GM12878 (cell line): ENCODE measurements at regions not wholly inside any gene's neighbourhood (a gene's known extent, or its start where the extent isn't known, plus 50 kb on each side); places are given as distances from the start of the nearest gene placed in this dataset.

Source experiments
- ATAC-seq: fragments of 200-7000 bp; cut with Tn5 transposase; 3 replicates; pipeline ENCODE4 v1.9.1; 2020; ENCODE audit warnings: mild to moderate bottlenecking, moderate library complexity
- BruUV-seq: library from RNA; stranded (reverse); fragments of 400-500 nt; replicated peaks from 2 replicates; lab custom pipeline; 2021; lab: Mats Ljungman, UMichigan
- CTCF ChIA-PET: fragments of 300-600 bp; sonication (Branson Sonifier 250); formaldehyde crosslinking; extraction: SDS; loops from one replicate; lab custom pipeline; 2021; ENCODE audit warnings: inconsistent platforms; lab: Yijun Ruan, JAX
- POLR2A ChIA-PET: fragments of 350-600 bp; formaldehyde crosslinking; extraction: SDS; loops from one replicate; lab custom pipeline; 2021; ENCODE audit warnings: inconsistent platforms; lab: Charles Lee
- RAD21 ChIA-PET: fragments of 300-600 bp; sonication (Branson Sonifier 250); formaldehyde crosslinking; loops from one replicate; lab custom pipeline; 2023; ENCODE audit warnings: antibody characterized with exemption; ENCODE audit not compliant: unreplicated experiment; lab: Charles Lee
- SMC1A ChIA-PET: fragments of 300-600 bp; sonication (Branson Sonifier 250); formaldehyde crosslinking; loops from one replicate; lab custom pipeline; 2023; ENCODE audit not compliant: unreplicated experiment, uncharacterized antibody; lab: Charles Lee
- DNase-seq: peaks from one replicate; pipeline ENCODE4 v3.0.0-alpha.2; 2011; ENCODE audit warnings: low read depth, low spot score
- FAIRE-seq: peaks from 3 replicates; lab custom pipeline; 2011; peaks lifted over from hg19 to GRCh38; lab: Jason Lieb, UNC
- H2AFZ ChIP-seq: 2 replicates; pipeline ENCODE4 v1.6.0; 2011; ENCODE audit warnings: low read depth, low read length, control low read depth; ENCODE audit not compliant: control insufficient read depth
- H3K27ac ChIP-seq: 2 replicates; pipeline ENCODE4 v1.5.1; 2011; ENCODE audit warnings: control low read depth; ENCODE audit not compliant: control insufficient read depth, insufficient read depth
- H3K27me3 ChIP-seq, 2 experiments: replicated peaks in 1 of 2; 2 replicates each; pipeline versions ENCODE4 v1.6.0 to v1.6.1; 2011; ENCODE audit warnings: low read length in 1 of 2; ENCODE audit not compliant: control insufficient read depth in 2 of 2, insufficient read depth in 2 of 2
- H3K36me3 ChIP-seq, 2 experiments: 2 replicates each; pipeline ENCODE4 v1.5.1; 2011; ENCODE audit warnings: low read length in 1 of 2; ENCODE audit not compliant: control insufficient read depth in 2 of 2, insufficient read depth in 2 of 2
- H3K4me1 ChIP-seq: 2 replicates; pipeline ENCODE4 v1.6.1; 2011; ENCODE audit warnings: mild to moderate bottlenecking, low read length, moderate library complexity, mixed read lengths; ENCODE audit not compliant: control insufficient read depth, insufficient read depth
- H3K4me2 ChIP-seq: 2 replicates; pipeline ENCODE4 v1.6.0; 2011; ENCODE audit warnings: control low read depth; ENCODE audit not compliant: control insufficient read depth, insufficient read depth
- H3K4me3 ChIP-seq: fragments of 200-600 bp; sonication (generic); 2 replicates; pipeline ENCODE4 v1.5.1; 2016
- H3K79me2 ChIP-seq: 2 replicates; pipeline ENCODE4 v1.6.0; 2011; ENCODE audit warnings: low read length; ENCODE audit not compliant: control insufficient read depth, insufficient read depth
- H3K9ac ChIP-seq: 2 replicates; pipeline ENCODE4 v1.8.0; 2011; ENCODE audit warnings: low read length, control low read depth, mixed read lengths; ENCODE audit not compliant: control insufficient read depth, insufficient read depth
- H3K9me3 ChIP-seq: replicated peaks from 3 replicates; pipeline ENCODE4 v1.5.1; 2011; ENCODE audit warnings: mild to moderate bottlenecking, low read length; ENCODE audit not compliant: control insufficient read depth, insufficient read depth
- H4K20me1 ChIP-seq: 2 replicates; pipeline ENCODE4 v1.6.0; 2011; ENCODE audit not compliant: control insufficient read depth, insufficient read depth
- ATF7 ChIP-seq: fragments of 450-650 bp; IDR thresholded peaks from 2 replicates; pipeline ENCODE4 v1.6.1; 2016; ENCODE audit warnings: low read depth, mild to moderate bottlenecking
- BCLAF1 ChIP-seq: fragments of 450-650 bp; IDR thresholded peaks from 2 replicates; pipeline ENCODE4 v1.6.1; 2017; ENCODE audit warnings: antibody characterized with exemption, mild to moderate bottlenecking, moderate library complexity
- GABPA ChIP-seq: IDR thresholded peaks from 2 replicates; pipeline ENCODE4 v1.6.1; 2014; ENCODE audit warnings: antibody characterized with exemption, low read depth, mild to moderate bottlenecking, inconsistent platforms
- PAX5 ChIP-seq: IDR thresholded peaks from 2 replicates; pipeline ENCODE4 v1.6.1; 2011; ENCODE audit warnings: low read depth, low read length, borderline replicate concordance
- RBBP5 ChIP-seq: fragments of 200-600 bp; sonication (generic); conservative IDR thresholded peaks from 2 replicates; pipeline ENCODE4 v1.6.1; 2016
- WGBS: methylation state at CpG from one replicate; pipeline ENCODE4 v1.1.6; 2016; ENCODE audit warnings: low lambda C conversion rate; ENCODE audit not compliant: insufficient replicate concordance, insufficient coverage; ENCODE audit errors: missing lambda C conversion rate; 5-methylcytosine and 5-hydroxymethylcytosine counted together
- in situ Hi-C: fragments of 300-500 bp; cut with MboI; formaldehyde crosslinking; loops from 9 replicates; pipeline ENCODE4 v1.14.3; 2018; ENCODE audit warnings: mixed read lengths
- intact Hi-C: fragments of 100-400 bp; cut with micrococcal nuclease; formaldehyde crosslinking; loops from one replicate; pipeline ENCODE4 v1.14.2; 2022; ENCODE audit not compliant: unreplicated experiment
- TF ChIP-seq, protein P1 (sequence below): fragments of 450-650 bp; IDR thresholded peaks from 2 replicates; pipeline ENCODE4 v1.6.1; 2017; ENCODE audit warnings: borderline replicate concordance

GRCh38 chr20:22491194-22491505, 93.2 kb downstream of the FOXA2 start (continued):
- TF ChIP-seq BCLAF1 (no peak), RBBP5 (no peak)

- FAIRE-seq = no peak
Measured at GRCh38 chr20:22490287-22491193, 93.8 kb downstream of the FOXA2 start.

More at GRCh38 chr20:22490287-22491193, 93.8 kb downstream of the FOXA2 start:
- ChIA-PET SMC1A (interaction anchor here (1.1 kb wide), 1 partner anchor 16 kb away, joined by 3 read pairs; no protein-coding TSS in a partner anchor), POLR2A (no interaction called here), CTCF (interaction anchor here (1.1 kb wide), 1 partner anchor 22 kb away, joined by 5 read pairs; no protein-coding TSS in a partner anchor), RAD21 (no interaction called here)
- DNase-seq (no peak), ATAC-seq (no peak)
- Histone ChIP-seq H3K79me2 (no peaks in the 10 kb centered on the region), H3K9me3 (no peaks in the 10 kb centered on the region), H3K9ac (no peak overlapping the region), H3K36me3 (no peaks in the 10 kb centered on the region), H4K20me1 (no peaks in the 10 kb centered on the region), H3K27me3 (no peaks in the 10 kb centered on the region), H3K4me2 (no peak overlapping the region), H3K4me1 (no peaks in the 10 kb centered on the region), H2AFZ (no peak overlapping the region), H3K4me3 (no peak overlapping the region), H3K27ac (no peak overlapping the region)
- intact Hi-C loops = no loop called here
- 60% methylated on average over 23 of the region's 23 CpGs for WGBS
- no TSS peak for BruUV-seq
- in situ Hi-C loops = no loop called here
- TF ChIP-seq, protein P1, sequence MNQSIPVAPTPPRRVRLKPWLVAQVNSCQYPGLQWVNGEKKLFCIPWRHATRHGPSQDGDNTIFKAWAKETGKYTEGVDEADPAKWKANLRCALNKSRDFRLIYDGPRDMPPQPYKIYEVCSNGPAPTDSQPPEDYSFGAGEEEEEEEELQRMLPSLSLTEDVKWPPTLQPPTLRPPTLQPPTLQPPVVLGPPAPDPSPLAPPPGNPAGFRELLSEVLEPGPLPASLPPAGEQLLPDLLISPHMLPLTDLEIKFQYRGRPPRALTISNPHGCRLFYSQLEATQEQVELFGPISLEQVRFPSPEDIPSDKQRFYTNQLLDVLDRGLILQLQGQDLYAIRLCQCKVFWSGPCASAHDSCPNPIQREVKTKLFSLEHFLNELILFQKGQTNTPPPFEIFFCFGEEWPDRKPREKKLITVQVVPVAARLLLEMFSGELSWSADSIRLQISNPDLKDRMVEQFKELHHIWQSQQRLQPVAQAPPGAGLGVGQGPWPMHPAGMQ = no peak
- TF ChIP-seq GABPA (no peak), ATF7 (peak; percentile 49), PAX5 (no peak)
